Common myeloid progenitor, CD34-positive (primary cell): ENCODE measurements at regions not wholly inside any gene's neighbourhood (a gene's known extent, or its start where the extent isn't known, plus 50 kb on each side); places are given as distances from the start of the nearest gene placed in this dataset.

Source experiments
- CTCF ChIA-PET: fragments of 350-600 bp; sonication (Branson Sonifier 250); formaldehyde crosslinking; loops from one replicate; lab custom pipeline; 2021; ENCODE audit warnings: antibody characterized with exemption; lab: Charles Lee
- POLR2A ChIA-PET: fragments of 350-600 bp; sonication (Branson Sonifier 250); formaldehyde crosslinking; loops from one replicate; lab custom pipeline; 2021; ENCODE audit warnings: antibody characterized with exemption; lab: Charles Lee
- DNase-seq, 3 donors: peaks; one replicate each; pipeline versions ENCODE4 v3.0.0 to v3.0.0-alpha.2; 2013
- H3K27ac ChIP-seq, 2 experiments: 1 replicate in 1 of 2; 2 replicates in 1 of 2; pipeline ENCODE4 v1.7.0; 2013; ENCODE audit warnings: inconsistent platforms in 2 of 2, low read length in 2 of 2, mild to moderate bottlenecking in 2 of 2, low read depth in 1 of 2, moderate library complexity in 1 of 2; ENCODE audit not compliant: severe bottlenecking in 2 of 2, insufficient read depth in 1 of 2, poor library complexity in 1 of 2
- H3K27me3 ChIP-seq, 5 experiments: replicated peaks in 2 of 5; 1 replicate in 3 of 5; 2 replicates in 2 of 5; pipeline versions ENCODE4 v1.6.1 to v1.7.0; 2013; ENCODE audit warnings: low read length in 4 of 5, mild to moderate bottlenecking in 2 of 5, moderate library complexity in 2 of 5, inconsistent platforms in 1 of 5; ENCODE audit not compliant: insufficient read depth in 5 of 5, control insufficient read depth in 4 of 5
- H3K36me3 ChIP-seq, 4 experiments: 1 replicate in 2 of 4; 2 replicates in 2 of 4; pipeline versions ENCODE4 v1.6.1 to v1.7.0; 2013; ENCODE audit warnings: low read length in 3 of 4, control low read depth in 1 of 4, mild to moderate bottlenecking in 1 of 4; ENCODE audit not compliant: control insufficient read depth in 4 of 4, insufficient read depth in 4 of 4
- H3K4me1 ChIP-seq, 4 experiments: 1 replicate in 3 of 4; 2 replicates in 1 of 4; pipeline versions ENCODE4 v1.6.1 to v1.7.1; 2013; ENCODE audit warnings: low read length in 3 of 4, mild to moderate bottlenecking in 3 of 4, control low read depth in 1 of 4, inconsistent platforms in 1 of 4, moderate library complexity in 1 of 4; ENCODE audit not compliant: control insufficient read depth in 4 of 4, insufficient read depth in 4 of 4; ENCODE audit errors: control extremely low read depth in 1 of 4
- H3K4me3 ChIP-seq, 7 experiments: 1 replicate in 4 of 7; 2 replicates in 3 of 7; pipeline versions ENCODE4 v1.5.1 to v1.7.0; 2013; ENCODE audit warnings: mild to moderate bottlenecking in 7 of 7, low read length in 6 of 7, moderate library complexity in 6 of 7, inconsistent platforms in 2 of 7, low read depth in 2 of 7, control low read depth in 1 of 7; ENCODE audit not compliant: insufficient read depth in 4 of 7, control insufficient read depth in 1 of 7; ENCODE audit errors: extremely low read depth in 1 of 7
- H3K9me3 ChIP-seq, 5 experiments: 1 replicate in 4 of 5; 2 replicates in 1 of 5; pipeline versions ENCODE4 v1.6.1 to v1.7.1; 2013; ENCODE audit warnings: low read length in 4 of 5, mild to moderate bottlenecking in 2 of 5, inconsistent platforms in 1 of 5, low read depth in 1 of 5, moderate library complexity in 1 of 5; ENCODE audit not compliant: control insufficient read depth in 4 of 5, insufficient read depth in 2 of 5; ENCODE audit errors: control extremely low read depth in 1 of 5
- WGBS: methylation state at CpG from one replicate; pipeline ENCODE4 v1.1.5; 2013; ENCODE audit not compliant: insufficient coverage; 5-methylcytosine and 5-hydroxymethylcytosine counted together

DNA sequence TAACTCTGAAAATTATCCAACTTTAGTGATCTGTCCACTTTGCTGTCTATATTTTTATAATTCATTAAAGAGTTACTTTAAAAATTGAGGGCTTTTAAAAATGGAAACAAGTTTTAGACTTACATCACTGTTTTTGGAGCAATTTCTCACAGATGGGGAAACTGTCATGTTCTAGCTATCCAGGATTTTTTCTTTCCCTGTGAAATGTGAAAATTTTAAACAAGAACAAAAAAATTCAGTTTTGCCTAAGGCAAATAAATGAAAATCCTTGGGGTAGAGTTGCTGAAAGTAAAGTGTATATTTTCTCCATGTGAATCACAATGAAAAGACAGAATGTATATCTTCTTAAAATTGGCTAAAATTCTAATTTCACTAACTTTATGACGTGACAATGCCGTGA is 553.7 kb downstream of the MCTP2 start:
- Histone ChIP-seq H3K27me3 (peaks cover 0 to 6% (median 0%) of the 10 kb centered on the region in 5 experiments), H3K4me3 (no peak overlapping the region), H3K4me1 (no peaks in the 10 kb centered on the region), H3K9me3 (no peaks in the 10 kb centered on the region), H3K27ac (no peak overlapping the region), H3K36me3 (no peaks in the 10 kb centered on the region)
- no CpG with 5 or more reads among the region's 2 CpGs for WGBS
- POLR2A ChIA-PET = no interaction called here
- DNase-seq = no peak
- CTCF ChIA-PET = no interaction called here

DNA sequence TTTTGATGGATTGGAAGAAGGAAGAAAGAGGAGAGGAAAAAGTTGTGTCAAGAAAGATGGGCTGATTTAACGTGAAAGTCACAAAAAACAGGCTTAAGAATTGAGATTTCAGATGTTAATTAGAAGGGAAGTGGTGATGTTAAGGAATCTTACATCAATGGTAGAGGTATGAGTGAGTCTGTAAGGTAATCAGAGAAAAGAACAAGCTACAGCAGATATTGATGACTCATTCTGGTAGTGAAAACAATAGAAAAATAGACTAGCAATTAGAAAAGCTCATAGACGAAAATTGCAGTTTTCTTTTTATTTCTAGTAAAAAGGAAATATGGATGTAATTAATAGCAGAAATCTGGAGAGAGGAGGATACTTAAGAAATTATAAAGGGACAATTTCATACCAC is 559.6 kb downstream of the MCTP2 start:
- ChIA-PET CTCF (no interaction called here), POLR2A (no interaction called here)
- Histone ChIP-seq H3K27me3 (peaks cover 0 to 5% (median 0%) of the 10 kb centered on the region in 5 experiments), H3K27ac (no peak overlapping the region), H3K4me3 (no peak overlapping the region), H3K9me3 (no peaks in the 10 kb centered on the region), H3K4me1 (no peaks in the 10 kb centered on the region), H3K36me3 (no peaks in the 10 kb centered on the region)
- no peak for DNase-seq
- WGBS = 97% methylated on average over 2 of the region's 2 CpGs

DNA sequence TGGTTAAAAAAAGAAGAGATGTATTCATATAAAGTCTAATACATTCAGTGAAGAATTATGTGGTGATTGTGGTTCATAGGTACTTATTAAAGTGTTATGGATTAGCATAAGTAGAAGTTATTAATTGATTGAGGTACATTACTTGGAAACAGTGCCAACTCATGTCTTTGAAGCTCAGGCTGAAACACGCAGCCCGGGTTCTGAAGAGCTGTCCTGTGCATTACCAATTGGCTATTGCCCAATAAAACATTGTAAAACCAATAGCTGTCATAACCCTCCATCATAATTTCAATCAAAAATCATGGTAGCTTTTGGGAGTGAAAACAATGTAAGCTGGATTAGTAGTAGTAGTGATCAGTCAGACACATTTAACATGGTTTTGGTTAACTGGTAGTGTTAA is 560.1 kb downstream of the MCTP2 start:
- Histone ChIP-seq H3K4me1 (no peaks in the 10 kb centered on the region), H3K9me3 (no peaks in the 10 kb centered on the region), H3K4me3 (no peak overlapping the region), H3K27ac (no peak overlapping the region), H3K27me3 (peaks cover 0 to 3% (median 0%) of the 10 kb centered on the region in 5 experiments), H3K36me3 (no peaks in the 10 kb centered on the region)
- no peak for DNase-seq
- ChIA-PET CTCF (no interaction called here), POLR2A (no interaction called here)
- WGBS = no CpG with 5 or more reads among the region's 2 CpGs

DNA sequence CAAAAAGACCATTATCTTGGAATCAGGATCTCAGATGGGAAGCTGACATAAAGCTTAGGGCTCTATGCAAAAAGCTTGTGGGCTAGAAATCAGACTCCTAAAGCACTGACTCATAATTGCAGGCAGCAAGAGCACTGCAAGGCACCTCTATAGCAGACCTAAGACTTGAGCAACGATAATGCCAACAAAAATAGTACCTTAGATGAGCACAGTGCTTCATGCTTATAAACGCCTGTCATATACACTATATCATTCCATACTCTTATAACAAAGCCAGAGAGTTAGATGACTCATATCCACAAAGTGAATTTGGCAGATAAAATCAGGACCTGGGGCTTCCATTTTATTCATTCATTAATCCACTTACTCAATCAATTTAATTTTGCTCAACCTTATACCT is 560.8 kb downstream of the MCTP2 start:
- 83% methylated on average over 1 of the region's 2 CpGs for WGBS
- no peaks in the 10 kb centered on the region for H3K36me3 ChIP-seq
- H3K9me3 ChIP-seq = peaks cover 0 to 2% (median 0%) of the 10 kb centered on the region in 5 experiments
- no peak overlapping the region for H3K27ac ChIP-seq
- DNase-seq = no peak
- CTCF ChIA-PET = no interaction called here
- peaks cover 0 to 2% (median 0%) of the 10 kb centered on the region in 5 experiments for H3K27me3 ChIP-seq
- POLR2A ChIA-PET = no interaction called here
- no peak overlapping the region for H3K4me3 ChIP-seq
- H3K4me1 ChIP-seq = no peaks in the 10 kb centered on the region

DNA sequence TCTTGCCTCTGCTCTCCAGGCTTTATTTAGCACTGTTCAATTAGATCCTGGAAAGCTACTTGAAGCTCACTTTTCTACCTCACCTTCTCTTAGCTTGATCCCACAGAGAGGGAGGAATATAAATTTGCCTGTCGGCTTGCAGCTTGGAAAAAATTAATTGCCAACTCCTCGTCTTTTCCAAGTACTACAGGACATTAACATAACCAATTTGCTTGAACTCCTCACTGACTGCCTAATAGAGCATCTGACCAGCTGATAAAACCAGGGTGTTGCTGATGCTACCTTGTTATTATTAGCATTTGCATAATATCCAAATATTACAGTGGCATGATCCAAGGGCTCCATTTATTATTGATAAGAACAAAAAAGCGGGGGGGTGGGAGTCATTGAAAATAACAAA is 561.8 kb downstream of the MCTP2 start:
- ChIA-PET POLR2A (no interaction called here), CTCF (no interaction called here)
- WGBS = 100% methylated on average over 1 of the region's 3 CpGs
- Histone ChIP-seq H3K4me3 (no peak overlapping the region), H3K27me3 (peaks cover 0 to 2% (median 0%) of the 10 kb centered on the region in 5 experiments), H3K27ac (no peak overlapping the region), H3K9me3 (peaks cover 0 to 4% (median 0%) of the 10 kb centered on the region in 5 experiments), H3K4me1 (no peaks in the 10 kb centered on the region), H3K36me3 (no peaks in the 10 kb centered on the region)
- no peak for DNase-seq

DNA sequence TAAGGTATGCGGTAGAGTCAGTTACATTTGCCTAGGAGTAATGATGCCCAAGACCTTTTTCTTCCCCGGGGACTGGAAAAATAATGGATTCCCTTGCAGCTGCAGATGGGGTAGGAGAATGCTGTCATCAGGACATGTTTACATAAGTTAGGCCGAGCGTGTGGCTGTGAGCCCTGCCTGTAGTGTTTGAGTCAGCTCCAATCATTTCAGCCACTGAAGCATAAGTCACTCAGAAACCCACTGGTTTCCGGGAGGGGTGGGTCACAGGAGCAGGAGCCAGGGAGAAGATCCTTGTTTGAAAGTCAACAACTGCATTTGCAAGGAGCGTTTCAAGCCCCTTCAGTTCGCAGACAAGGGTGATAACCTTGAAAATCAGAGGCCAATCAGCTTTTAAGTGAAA is 562.3 kb downstream of the MCTP2 start:
- ChIA-PET POLR2A (no interaction called here), CTCF (no interaction called here)
- WGBS = 98% methylated on average over 7 of the region's 7 CpGs
- Histone ChIP-seq H3K4me3 (no peak overlapping the region), H3K36me3 (no peaks in the 10 kb centered on the region), H3K27me3 (peaks cover 0 to 2% (median 0%) of the 10 kb centered on the region in 5 experiments), H3K4me1 (no peaks in the 10 kb centered on the region), H3K9me3 (peaks cover 0 to 4% (median 0%) of the 10 kb centered on the region in 5 experiments), H3K27ac (no peak overlapping the region)
- DNase-seq = no peak

DNA sequence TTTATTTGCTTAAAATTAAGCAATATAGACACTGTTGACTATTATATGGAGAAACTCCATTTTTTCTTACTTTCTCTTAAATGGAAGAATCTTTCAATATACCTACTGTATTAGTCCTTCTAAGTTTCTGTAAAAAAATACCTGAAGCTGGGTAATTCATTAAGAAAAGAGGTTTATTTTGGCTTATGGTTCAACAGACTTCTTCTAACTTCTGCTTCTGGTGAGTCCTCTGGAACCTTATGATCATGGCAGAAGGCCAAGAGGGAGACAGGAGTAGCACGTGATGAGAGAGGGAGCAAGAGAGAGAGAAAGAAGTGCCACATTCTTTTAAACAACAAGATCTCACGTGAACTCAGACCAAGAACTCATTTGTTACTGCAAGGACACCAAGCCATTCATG is 573.3 kb downstream of the MCTP2 start:
- Histone ChIP-seq H3K27me3 (peaks cover 0 to 4% (median 0%) of the 10 kb centered on the region in 5 experiments), H3K4me3 (no peak overlapping the region), H3K36me3 (no peaks in the 10 kb centered on the region), H3K9me3 (peaks cover 0 to 6% (median 0%) of the 10 kb centered on the region in 5 experiments), H3K4me1 (no peaks in the 10 kb centered on the region), H3K27ac (no peak overlapping the region)
- DNase-seq = no peak
- ChIA-PET POLR2A (no interaction called here), CTCF (no interaction called here)
- 83% methylated on average over 1 of the region's 2 CpGs for WGBS
